ENCODE measurements at regions not wholly inside any gene's neighbourhood (a gene's known extent, or its start where the extent isn't known, plus 50 kb on each side); places are given as distances from the start of the nearest gene placed in this dataset.

GRCh38 chr16:74199842-74200124 lies 96.8 kb upstream of the PSMD7 start:
- DNase-seq (ENCODE audit: low read depth, low spot score) (no peak), FAIRE-seq (no peak)
- Histone ChIP-seq H3K4me2 (ENCODE audit: control insufficient read depth, extremely low read depth, insufficient read depth, low read depth, low read length) (no peak overlapping the region), H2AFZ (ENCODE audit: control insufficient read depth, low read length) (no peak overlapping the region), H3K4me3 (ENCODE audit: control insufficient read depth in 2 of 3, extremely low read depth in 1 of 3, insufficient read depth in 2 of 3, low read depth in 1 of 3, low read length in 3 of 3) (no peak overlapping the region), H3K9ac (ENCODE audit: control insufficient read depth, extremely low read depth, insufficient read depth, low read length) (no peak overlapping the region), H3K4me1 (ENCODE audit: control insufficient read depth, extremely low read depth, insufficient read depth, low read length) (no peaks in the 10 kb centered on the region), H3K27me3 (ENCODE audit: control insufficient read depth, extremely low read depth, insufficient read depth, low read length) (no peaks in the 10 kb centered on the region), H3K9me3 (ENCODE audit: control insufficient read depth, low read depth, low read length) (no peaks in the 10 kb centered on the region), H3K9me1 (ENCODE audit: control insufficient read depth, extremely low read depth, insufficient read depth, low read length) (no peaks in the 10 kb centered on the region), H3K27ac (ENCODE audit: control insufficient read depth, insufficient read depth, low read length) (no peak overlapping the region), H3K79me2 (ENCODE audit: control insufficient read depth, insufficient read depth, low read length) (no peaks in the 10 kb centered on the region), H3K36me3 (ENCODE audit: control insufficient read depth in 2 of 2, extremely low read depth in 1 of 2, insufficient read depth in 2 of 2, low read length in 2 of 2) (no peaks in the 10 kb centered on the region), H4K20me1 (ENCODE audit: control insufficient read depth, extremely low read depth, insufficient read depth, low read length) (no peaks in the 10 kb centered on the region)
- dilution Hi-C loops (cut with MboI; ENCODE audit: extremely low pct_ligation_motif_present, low sequenced_read_pairs) = no loop called here
- no peak for TF ChIP-seq CTCF (optimal IDR thresholded peaks at IDR 0.05 in 1 of 3, IDR thresholded peaks at IDR 0.05 in 1 of 3, conservative IDR thresholded peaks at IDR 0.05 in 1 of 3; ENCODE audit: extremely low read depth in 1 of 3, insufficient read depth in 2 of 3, low read length in 3 of 3)
- no peak for TF ChIP-seq EZH2 (IDR thresholded peaks at IDR 0.05; ENCODE audit: low read length)

GRCh38 chr16:74199066-74199841 lies 97.4 kb upstream of the PSMD7 start:
- H3K9me1 ChIP-seq (ENCODE audit: control insufficient read depth, extremely low read depth, insufficient read depth, low read length) = no peaks in the 10 kb centered on the region
- no peaks in the 10 kb centered on the region for H3K79me2 ChIP-seq (ENCODE audit: control insufficient read depth, insufficient read depth, low read length)
- H4K20me1 ChIP-seq (ENCODE audit: control insufficient read depth, extremely low read depth, insufficient read depth, low read length) = no peaks in the 10 kb centered on the region
- no peak for DNase-seq (ENCODE audit: low read depth, low spot score)
- H2AFZ ChIP-seq (ENCODE audit: control insufficient read depth, low read length) = no peak overlapping the region
- H3K4me1 ChIP-seq (ENCODE audit: control insufficient read depth, extremely low read depth, insufficient read depth, low read length) = no peaks in the 10 kb centered on the region
- no peak overlapping the region for H3K4me3 ChIP-seq (ENCODE audit: control insufficient read depth in 2 of 3, extremely low read depth in 1 of 3, insufficient read depth in 2 of 3, low read depth in 1 of 3, low read length in 3 of 3)
- no peak overlapping the region for H3K9ac ChIP-seq (ENCODE audit: control insufficient read depth, extremely low read depth, insufficient read depth, low read length)
- no peak overlapping the region for H3K4me2 ChIP-seq (ENCODE audit: control insufficient read depth, extremely low read depth, insufficient read depth, low read depth, low read length)
- FAIRE-seq = no peak
- no peak for TF ChIP-seq CTCF (optimal IDR thresholded peaks at IDR 0.05 in 1 of 3, IDR thresholded peaks at IDR 0.05 in 1 of 3, conservative IDR thresholded peaks at IDR 0.05 in 1 of 3; ENCODE audit: extremely low read depth in 1 of 3, insufficient read depth in 2 of 3, low read length in 3 of 3)
- no peak for TF ChIP-seq EZH2 (IDR thresholded peaks at IDR 0.05; ENCODE audit: low read length)
- dilution Hi-C loops (cut with MboI; ENCODE audit: extremely low pct_ligation_motif_present, low sequenced_read_pairs) = no loop called here
- H3K27ac ChIP-seq (ENCODE audit: control insufficient read depth, insufficient read depth, low read length) = no peak overlapping the region
- H3K36me3 ChIP-seq (ENCODE audit: control insufficient read depth in 2 of 2, extremely low read depth in 1 of 2, insufficient read depth in 2 of 2, low read length in 2 of 2) = no peaks in the 10 kb centered on the region
- no peaks in the 10 kb centered on the region for H3K9me3 ChIP-seq (ENCODE audit: control insufficient read depth, low read depth, low read length)
- H3K27me3 ChIP-seq (ENCODE audit: control insufficient read depth, extremely low read depth, insufficient read depth, low read length) = no peaks in the 10 kb centered on the region

Data from keratinocyte (primary cell).